ENCODE measurements at regions not wholly inside any gene's neighbourhood (a gene's known extent, or its start where the extent isn't known, plus 50 kb on each side); places are given as distances from the start of the nearest gene placed in this dataset.
"Not testable (repeated sequence)": the region's sequence is repeated elsewhere in the genome, so short reads cannot be mapped to it uniquely, and the experiment has no call there.

DNA sequence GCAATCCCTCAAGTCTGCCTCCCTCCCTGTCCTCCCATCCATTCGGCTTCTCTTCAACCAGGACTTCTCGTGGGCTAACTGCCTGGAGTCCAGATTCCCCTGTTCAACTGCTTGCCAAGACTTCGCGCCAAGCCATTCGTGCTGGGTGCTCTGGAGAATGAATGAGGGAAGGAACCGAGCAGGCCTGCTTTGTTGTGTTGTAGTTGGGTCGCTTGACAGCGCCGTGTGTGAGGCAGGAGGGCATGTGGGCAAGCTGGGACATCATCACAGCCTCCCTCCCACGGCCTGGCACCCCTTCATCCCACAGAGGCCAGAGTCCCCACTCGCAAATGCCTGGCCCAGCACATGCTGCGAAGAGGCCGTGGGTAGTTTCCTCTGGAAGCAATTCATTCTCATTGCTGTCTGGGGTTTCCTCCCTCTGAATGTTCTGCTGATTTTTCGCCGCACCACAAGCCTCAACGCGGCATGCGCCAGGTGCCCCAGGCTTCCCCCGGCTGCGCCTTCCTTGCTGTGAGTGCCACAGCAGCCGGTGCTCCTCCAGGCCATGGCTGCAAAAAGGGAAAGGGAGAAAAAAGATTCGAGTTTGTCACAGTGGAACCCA, 336.0 kb downstream of the QKI start:
- Histone ChIP-seq H3K27ac (ENCODE audit: low read depth, low read length) (no peak overlapping the region), H3K36me3 (ENCODE audit: control insufficient read depth in 5 of 5, insufficient read depth in 5 of 5, low read length in 5 of 5) (no peaks in the 10 kb centered on the region), H3K4me1 (ENCODE audit: control insufficient read depth in 5 of 5, insufficient read depth in 5 of 5, low read length in 5 of 5) (peaks cover 0 to 10% (median 9%) of the 10 kb centered on the region in 5 donors), H3K4me3 (ENCODE audit: low read depth in 1 of 5, low read length in 5 of 5) (no peak overlapping the region), H3K9me3 (ENCODE audit: control insufficient read depth in 5 of 5, low read length in 5 of 5) (peaks cover 0 to 5% (median 4%) of the 10 kb centered on the region in 5 donors), H3K9ac (ENCODE audit: low read length in 5 of 5) (no peak overlapping the region), H3K27me3 (ENCODE audit: control insufficient read depth in 5 of 5, insufficient read depth in 4 of 5, low read length in 5 of 5) (peaks cover 0 to 4% (median 0%) of the 10 kb centered on the region in 5 donors)

DNA sequence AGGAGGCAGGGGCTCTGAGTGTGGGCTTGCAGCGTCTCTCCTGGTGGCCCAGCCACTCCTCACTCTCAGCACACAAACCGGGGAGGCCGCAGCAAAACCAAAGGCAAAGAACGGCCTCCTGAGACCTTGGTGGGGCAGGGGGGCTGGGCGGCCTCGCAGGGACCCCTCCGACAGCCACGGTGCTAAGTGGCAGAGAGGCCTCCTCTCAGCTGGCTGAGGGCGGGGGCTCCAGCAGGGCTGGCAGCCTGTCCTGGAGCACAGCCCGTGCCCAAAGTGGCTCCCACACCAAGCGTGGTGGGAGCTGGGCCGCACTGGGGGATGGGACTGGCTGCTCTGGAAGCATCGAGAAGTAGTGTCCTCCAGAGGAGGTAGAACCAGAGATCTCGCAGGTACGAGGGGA, 334.4 kb downstream of the QKI start:
- Histone ChIP-seq H3K27ac (ENCODE audit: low read depth, low read length) (no peak overlapping the region), H3K27me3 (ENCODE audit: control insufficient read depth in 5 of 5, insufficient read depth in 4 of 5, low read length in 5 of 5) (peaks cover 0 to 4% (median 0%) of the 10 kb centered on the region in 5 donors), H3K36me3 (ENCODE audit: control insufficient read depth in 5 of 5, insufficient read depth in 5 of 5, low read length in 5 of 5) (no peaks in the 10 kb centered on the region), H3K9me3 (ENCODE audit: control insufficient read depth in 5 of 5, low read length in 5 of 5) (peaks cover 0 to 5% (median 4%) of the 10 kb centered on the region in 5 donors), H3K4me3 (ENCODE audit: low read depth in 1 of 5, low read length in 5 of 5) (no peak overlapping the region), H3K4me1 (ENCODE audit: control insufficient read depth in 5 of 5, insufficient read depth in 5 of 5, low read length in 5 of 5) (peaks cover 0 to 11% (median 8%) of the 10 kb centered on the region in 5 donors), H3K9ac (ENCODE audit: low read length in 5 of 5) (no peak overlapping the region)

DNA sequence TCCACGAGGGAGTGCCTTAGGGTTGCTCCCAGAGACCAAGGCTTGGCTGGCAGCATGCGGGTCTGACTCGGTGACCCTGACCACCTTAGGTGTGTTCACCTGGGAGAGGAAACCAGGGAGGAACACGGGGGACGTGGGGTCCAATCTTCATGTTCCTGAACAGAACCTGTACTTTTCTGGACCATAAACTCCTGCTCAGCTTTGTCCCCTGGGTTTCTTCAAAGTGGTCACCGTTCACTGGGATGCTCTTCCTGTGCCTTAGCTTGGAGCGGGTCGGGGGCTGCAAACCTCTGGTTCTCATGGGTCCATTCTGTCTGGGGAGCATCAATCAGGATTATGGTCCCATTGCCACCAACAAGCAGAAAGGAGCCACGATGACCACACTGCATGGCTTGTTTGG, 333.5 kb downstream of the QKI start:
- Histone ChIP-seq H3K4me3 (ENCODE audit: low read depth in 1 of 5, low read length in 5 of 5) (no peak overlapping the region), H3K27ac (ENCODE audit: low read depth, low read length) (no peak overlapping the region), H3K36me3 (ENCODE audit: control insufficient read depth in 5 of 5, insufficient read depth in 5 of 5, low read length in 5 of 5) (no peaks in the 10 kb centered on the region), H3K4me1 (ENCODE audit: control insufficient read depth in 5 of 5, insufficient read depth in 5 of 5, low read length in 5 of 5) (peaks cover 0 to 11% (median 8%) of the 10 kb centered on the region in 5 donors), H3K9ac (ENCODE audit: low read length in 5 of 5) (no peak overlapping the region), H3K27me3 (ENCODE audit: control insufficient read depth in 5 of 5, insufficient read depth in 4 of 5, low read length in 5 of 5) (peaks cover 0 to 4% (median 0%) of the 10 kb centered on the region in 5 donors), H3K9me3 (ENCODE audit: control insufficient read depth in 5 of 5, low read length in 5 of 5) (no peaks in the 10 kb centered on the region)

DNA sequence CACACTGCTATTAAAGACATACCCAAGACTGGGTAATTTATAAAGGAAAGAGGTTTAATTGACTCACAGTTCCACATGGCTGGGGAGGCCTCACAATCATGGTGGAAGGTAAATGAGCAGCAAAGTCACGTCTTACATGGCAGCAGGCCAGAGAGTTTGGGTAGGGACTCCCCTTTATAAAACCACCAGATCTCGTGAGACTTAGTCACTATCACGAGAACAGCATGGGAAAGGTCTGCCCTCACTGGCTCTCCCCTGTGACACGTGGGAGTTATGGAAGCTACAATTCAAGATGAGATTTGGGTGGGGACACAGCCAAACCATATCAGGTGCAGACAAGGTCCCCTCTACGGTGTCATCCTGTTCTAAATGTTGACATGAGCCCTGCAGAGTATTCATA, 332.5 kb downstream of the QKI start:
- H3K36me3 ChIP-seq (ENCODE audit: control insufficient read depth in 5 of 5, insufficient read depth in 5 of 5, low read length in 5 of 5); H3K27me3 ChIP-seq (ENCODE audit: control insufficient read depth in 5 of 5, insufficient read depth in 4 of 5, low read length in 5 of 5); H3K9me3 ChIP-seq (ENCODE audit: control insufficient read depth in 5 of 5, low read length in 5 of 5); H3K9ac ChIP-seq (ENCODE audit: low read length in 5 of 5); H3K4me3 ChIP-seq (ENCODE audit: low read depth in 1 of 5, low read length in 5 of 5); H3K27ac ChIP-seq (ENCODE audit: low read depth, low read length): not testable (repeated sequence)
- peaks cover 0 to 11% (median 8%) of the 10 kb centered on the region in 5 donors for H3K4me1 ChIP-seq (ENCODE audit: control insufficient read depth in 5 of 5, insufficient read depth in 5 of 5, low read length in 5 of 5)

DNA sequence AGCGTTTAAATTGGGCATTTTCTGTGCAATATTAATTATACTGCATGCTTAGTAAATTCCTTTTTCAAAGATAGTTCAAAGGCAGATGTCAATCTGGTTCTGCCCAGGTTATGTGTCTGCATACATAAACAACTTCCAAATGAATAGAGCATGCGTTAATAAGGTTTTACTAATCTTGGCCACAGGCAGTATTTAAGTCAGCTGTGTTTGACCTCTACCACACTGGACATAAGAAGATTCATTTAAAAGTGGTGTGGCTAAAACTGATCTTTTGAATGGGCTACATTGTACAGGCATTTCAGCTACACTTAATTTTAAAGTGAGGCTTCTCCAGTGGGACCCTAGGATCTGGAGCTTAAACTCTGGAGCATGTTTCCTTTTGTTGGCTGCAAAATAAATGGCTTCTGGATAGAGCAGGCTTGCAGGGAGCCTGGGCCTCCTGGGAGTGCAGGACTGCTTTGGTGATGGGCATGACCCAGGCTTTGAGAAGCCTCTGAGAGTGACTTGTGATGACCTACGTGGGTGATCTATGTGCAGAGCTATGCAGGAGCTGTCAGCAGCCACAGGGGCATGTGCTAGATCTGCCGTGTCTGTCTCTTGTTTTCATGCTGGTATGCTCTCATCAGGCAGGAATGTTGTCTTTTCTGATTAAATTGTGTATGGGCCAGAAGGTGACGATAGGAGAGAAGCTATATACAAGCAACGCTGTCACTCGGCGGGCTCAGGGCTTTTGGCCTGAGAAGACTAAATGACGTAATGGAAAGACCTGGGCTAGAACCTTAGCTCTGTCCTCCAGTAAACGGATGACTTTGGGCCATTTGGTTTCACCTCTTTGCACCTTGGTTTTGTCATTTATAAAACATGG, 331.2 kb downstream of the QKI start:
- Histone ChIP-seq H3K4me1 (ENCODE audit: control insufficient read depth in 5 of 5, insufficient read depth in 5 of 5, low read length in 5 of 5) (peaks cover 0 to 11% (median 8%) of the 10 kb centered on the region in 5 donors), H3K4me3 (ENCODE audit: low read depth in 1 of 5, low read length in 5 of 5) (peak overlapping the region in 1 of 5 donors; percentile 36), H3K9me3 (ENCODE audit: control insufficient read depth in 5 of 5, low read length in 5 of 5) (no peaks in the 10 kb centered on the region), H3K27me3 (ENCODE audit: control insufficient read depth in 5 of 5, insufficient read depth in 4 of 5, low read length in 5 of 5) (peaks cover 0 to 4% (median 0%) of the 10 kb centered on the region in 5 donors), H3K27ac (ENCODE audit: low read depth, low read length) (no peak overlapping the region), H3K9ac (ENCODE audit: low read length in 5 of 5) (no peak overlapping the region), H3K36me3 (ENCODE audit: control insufficient read depth in 5 of 5, insufficient read depth in 5 of 5, low read length in 5 of 5) (no peaks in the 10 kb centered on the region)

DNA sequence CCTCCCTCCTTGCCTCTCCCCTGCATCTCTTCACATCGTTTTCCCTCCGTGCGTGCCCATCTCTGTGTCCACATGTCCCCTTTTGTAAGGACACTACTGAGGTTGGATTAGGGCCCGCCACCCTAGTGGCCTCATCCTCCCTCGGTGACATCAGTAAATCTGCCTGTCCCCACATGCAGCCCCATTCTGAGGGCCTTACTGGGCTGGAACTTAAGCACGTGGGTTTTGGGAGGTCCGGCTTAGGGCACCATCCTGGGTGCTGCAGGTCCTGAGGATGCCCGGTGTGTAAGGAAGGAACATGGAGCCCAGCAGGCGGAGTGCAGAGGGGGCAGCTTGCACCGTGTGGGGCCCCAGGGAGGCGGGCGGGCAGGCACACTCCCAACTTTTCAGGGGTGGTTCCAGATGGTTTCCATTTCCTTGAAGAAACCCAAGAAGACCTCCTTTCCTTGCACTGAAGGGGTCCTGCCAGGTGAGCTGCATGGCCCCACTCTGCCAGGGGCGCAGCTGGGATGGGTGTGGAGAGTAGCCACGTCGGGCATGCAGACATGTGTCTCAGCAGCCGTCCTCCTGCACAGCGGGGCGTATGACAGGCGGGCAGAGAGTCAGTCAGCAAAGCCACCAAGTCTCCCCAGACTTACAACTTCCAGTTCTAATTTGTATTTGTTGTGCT, 329.9 kb downstream of the QKI start:
- Histone ChIP-seq H3K9ac (ENCODE audit: low read length in 5 of 5) (no peak overlapping the region), H3K36me3 (ENCODE audit: control insufficient read depth in 5 of 5, insufficient read depth in 5 of 5, low read length in 5 of 5) (no peaks in the 10 kb centered on the region), H3K27me3 (ENCODE audit: control insufficient read depth in 5 of 5, insufficient read depth in 4 of 5, low read length in 5 of 5) (no peaks in the 10 kb centered on the region), H3K4me3 (ENCODE audit: low read depth in 1 of 5, low read length in 5 of 5) (no peak overlapping the region), H3K4me1 (ENCODE audit: control insufficient read depth in 5 of 5, insufficient read depth in 5 of 5, low read length in 5 of 5) (peaks cover 0 to 18% (median 16%) of the 10 kb centered on the region in 5 donors), H3K27ac (ENCODE audit: low read depth, low read length) (no peak overlapping the region), H3K9me3 (ENCODE audit: control insufficient read depth in 5 of 5, low read length in 5 of 5) (no peaks in the 10 kb centered on the region)

DNA sequence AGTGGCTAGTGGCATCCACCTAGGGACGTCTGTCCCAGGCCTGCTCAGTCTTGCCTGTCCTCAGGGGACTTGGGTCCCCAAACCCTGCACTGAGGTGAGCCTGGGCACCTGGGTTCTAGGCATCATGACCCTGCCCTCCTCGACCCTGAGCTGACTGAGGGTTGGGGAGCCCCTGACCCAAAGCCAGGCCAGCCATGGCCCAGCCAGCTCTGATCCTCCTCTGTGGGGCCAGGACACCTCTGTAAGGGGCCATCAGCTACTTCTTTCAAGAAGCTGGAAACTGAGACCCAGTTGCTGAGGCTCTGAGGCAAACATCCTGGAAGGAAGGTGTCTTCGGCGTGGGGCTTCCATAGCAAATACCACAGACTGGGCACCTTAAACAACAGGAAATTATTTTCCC, 329.3 kb downstream of the QKI start:
- H3K27ac ChIP-seq (ENCODE audit: low read depth, low read length), result no peak overlapping the region
- no peaks in the 10 kb centered on the region for H3K27me3 ChIP-seq (ENCODE audit: control insufficient read depth in 5 of 5, insufficient read depth in 4 of 5, low read length in 5 of 5)
- H3K9ac ChIP-seq (ENCODE audit: low read length in 5 of 5), result no peak overlapping the region
- H3K9me3 ChIP-seq (ENCODE audit: control insufficient read depth in 5 of 5, low read length in 5 of 5), result no peaks in the 10 kb centered on the region
- no peaks in the 10 kb centered on the region for H3K36me3 ChIP-seq (ENCODE audit: control insufficient read depth in 5 of 5, insufficient read depth in 5 of 5, low read length in 5 of 5)
- peaks cover 0 to 21% (median 16%) of the 10 kb centered on the region in 5 donors for H3K4me1 ChIP-seq (ENCODE audit: control insufficient read depth in 5 of 5, insufficient read depth in 5 of 5, low read length in 5 of 5)
- H3K4me3 ChIP-seq (ENCODE audit: low read depth in 1 of 5, low read length in 5 of 5), result no peak overlapping the region

DNA sequence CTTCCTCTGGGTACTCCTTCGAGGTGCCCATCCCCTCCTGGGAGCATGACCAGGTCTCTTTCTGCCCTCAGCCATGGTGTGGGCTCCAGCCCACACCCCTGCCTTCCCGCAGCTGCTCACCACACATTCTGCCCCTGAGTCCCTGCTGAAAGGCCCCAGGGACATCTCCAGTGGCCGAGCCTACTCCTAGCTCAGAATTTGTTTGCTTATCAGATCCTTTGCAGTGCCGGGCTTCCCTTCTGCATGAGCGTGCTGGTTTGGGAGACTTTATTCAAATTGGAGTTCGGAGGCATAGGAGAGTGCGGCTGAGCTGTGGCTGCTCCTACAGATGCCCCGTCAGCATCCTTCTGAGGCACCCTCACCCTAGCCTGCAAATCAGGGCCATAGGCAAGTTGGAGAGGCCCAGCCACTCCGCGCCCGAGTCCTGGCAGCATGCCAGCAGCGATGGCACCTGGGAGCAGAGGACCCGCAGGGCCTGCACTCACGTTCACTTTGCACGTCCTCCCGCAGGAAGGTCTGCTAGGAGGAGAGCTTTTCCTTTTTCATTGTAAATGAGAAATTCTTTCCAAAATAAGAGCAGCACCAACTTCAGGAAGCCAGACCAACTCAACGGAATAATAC, 327.3 kb downstream of the QKI start:
- Histone ChIP-seq H3K36me3 (ENCODE audit: control insufficient read depth in 5 of 5, insufficient read depth in 5 of 5, low read length in 5 of 5) (no peaks in the 10 kb centered on the region), H3K27me3 (ENCODE audit: control insufficient read depth in 5 of 5, insufficient read depth in 4 of 5, low read length in 5 of 5) (no peaks in the 10 kb centered on the region), H3K9ac (ENCODE audit: low read length in 5 of 5) (no peak overlapping the region), H3K27ac (ENCODE audit: low read depth, low read length) (no peak overlapping the region), H3K4me3 (ENCODE audit: low read depth in 1 of 5, low read length in 5 of 5) (no peak overlapping the region), H3K4me1 (ENCODE audit: control insufficient read depth in 5 of 5, insufficient read depth in 5 of 5, low read length in 5 of 5) (peaks cover 0 to 21% (median 16%) of the 10 kb centered on the region in 5 donors), H3K9me3 (ENCODE audit: control insufficient read depth in 5 of 5, low read length in 5 of 5) (no peaks in the 10 kb centered on the region)

DNA sequence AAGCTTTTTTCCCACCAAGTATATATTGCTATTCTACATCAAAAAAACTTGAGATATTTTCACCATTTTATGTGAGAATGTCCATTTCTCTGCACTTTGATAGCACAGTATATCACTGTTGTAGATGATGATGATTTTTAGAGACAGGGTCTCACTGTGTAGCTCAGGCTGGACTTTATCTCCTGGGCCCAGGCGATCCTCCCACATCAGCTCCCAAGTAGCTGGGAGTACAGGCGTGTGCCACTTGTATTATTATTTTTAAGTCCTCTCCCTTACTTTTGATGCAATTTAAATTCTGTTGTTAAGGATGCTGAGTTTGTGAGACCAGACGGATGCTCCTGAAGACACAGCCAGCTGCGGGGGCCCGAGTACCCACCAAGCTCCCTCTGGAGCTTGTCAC, 326.8 kb downstream of the QKI start:
- H3K4me3 ChIP-seq (ENCODE audit: low read depth in 1 of 5, low read length in 5 of 5), result no peak overlapping the region
- peaks cover 0 to 21% (median 16%) of the 10 kb centered on the region in 5 donors for H3K4me1 ChIP-seq (ENCODE audit: control insufficient read depth in 5 of 5, insufficient read depth in 5 of 5, low read length in 5 of 5)
- H3K36me3 ChIP-seq (ENCODE audit: control insufficient read depth in 5 of 5, insufficient read depth in 5 of 5, low read length in 5 of 5), result no peaks in the 10 kb centered on the region
- no peak overlapping the region for H3K27ac ChIP-seq (ENCODE audit: low read depth, low read length)
- no peaks in the 10 kb centered on the region for H3K9me3 ChIP-seq (ENCODE audit: control insufficient read depth in 5 of 5, low read length in 5 of 5)
- H3K9ac ChIP-seq (ENCODE audit: low read length in 5 of 5), result no peak overlapping the region
- no peaks in the 10 kb centered on the region for H3K27me3 ChIP-seq (ENCODE audit: control insufficient read depth in 5 of 5, insufficient read depth in 4 of 5, low read length in 5 of 5)

Data from subcutaneous abdominal adipose tissue (tissue), 5 donors.